NCI-H1436 treated with DMSO at 0.1 percent for 48 hours (cell line): ENCODE measurements at regions not wholly inside any gene's neighbourhood (a gene's known extent, or its start where the extent isn't known, plus 50 kb on each side); places are given as distances from the start of the nearest gene placed in this dataset.

Experiments used
- DNase-seq: peaks from one replicate; lab custom pipeline; 2025; lab: John Stamatoyannopoulos, UW

- DNase-seq = no peak
Measured at GRCh38 chr22:49177666-49178065, 650.0 kb downstream of the BRD1 start.

GRCh38 chr22:49176956-49177355, 650.7 kb downstream of the BRD1 start:
- DNase-seq = no peak

GRCh38 chr22:49170053-49170452, 657.6 kb downstream of the BRD1 start:
- DNase-seq = no peak

GRCh38 chr22:49169074-49169744, 658.5 kb downstream of the BRD1 start:
- DNase-seq = no peak

- DNase-seq = no peak
Measured at GRCh38 chr22:49168219-49168813, 659.4 kb downstream of the BRD1 start.

GRCh38 chr22:49166746-49167145, 660.9 kb downstream of the BRD1 start:
- DNase-seq = no peak

- DNase-seq = no peak
Measured at GRCh38 chr22:49166211-49166610, 661.5 kb downstream of the BRD1 start.

- DNase-seq = no peak
Measured at GRCh38 chr22:49164773-49165320, 662.8 kb downstream of the BRD1 start.

GRCh38 chr22:49163960-49164690, 663.5 kb downstream of the BRD1 start:
- DNase-seq = no peak

- no peak for DNase-seq
Measured at GRCh38 chr22:49163258-49163959, 664.3 kb downstream of the BRD1 start.

- no peak for DNase-seq
Measured at GRCh38 chr22:49162841-49163240, 664.8 kb downstream of the BRD1 start.

GRCh38 chr22:49161002-49161850, 666.4 kb downstream of the BRD1 start:
- DNase-seq = no peak

- no peak for DNase-seq
Measured at GRCh38 chr22:49160261-49161001, 667.2 kb downstream of the BRD1 start.

- DNase-seq = no peak
Measured at GRCh38 chr22:49159711-49160110, 668.0 kb downstream of the BRD1 start.

- DNase-seq = no peak
Measured at GRCh38 chr22:49158741-49159564, 668.7 kb downstream of the BRD1 start.

GRCh38 chr22:49157529-49158339, 669.9 kb downstream of the BRD1 start:
- DNase-seq = no peak

GRCh38 chr22:49156662-49157285, 670.9 kb downstream of the BRD1 start:
- DNase-seq = peak; percentile 79

GRCh38 chr22:49155770-49156580, 671.7 kb downstream of the BRD1 start:
- no peak for DNase-seq
